ENCODE measurements at regions not wholly inside any gene's neighbourhood (a gene's known extent, or its start where the extent isn't known, plus 50 kb on each side); places are given as distances from the start of the nearest gene placed in this dataset.
A peak's percentile ranks its signal among the peaks of the same experiment; 100 is the strongest.
"Not testable (repeated sequence)": the region's sequence is repeated elsewhere in the genome, so short reads cannot be mapped to it uniquely, and the experiment has no call there.

GRCh38 chr7:106523482-106523881 is 137.5 kb downstream of the CCDC71L start:
- DNase-seq (ENCODE audit: low read depth in 3 of 3): no peak

- DNase-seq (ENCODE audit: low read depth in 3 of 3): no peak
These were observed 138.3 kb downstream of the CCDC71L start for GRCh38 chr7:106522696-106523095.

- DNase-seq (ENCODE audit: low read depth in 3 of 3): no peak
These were observed 139.4 kb downstream of the CCDC71L start for GRCh38 chr7:106521541-106521940.

GRCh38 chr7:106520962-106521514 is 139.9 kb downstream of the CCDC71L start:
- no peak for DNase-seq (ENCODE audit: low read depth in 3 of 3)

- DNase-seq (ENCODE audit: low read depth in 3 of 3): no peak
These were observed 142.0 kb downstream of the CCDC71L start for GRCh38 chr7:106518967-106519366.

GRCh38 chr7:106518239-106518638 is 142.7 kb downstream of the CCDC71L start:
- DNase-seq (ENCODE audit: low read depth in 3 of 3): no peak

GRCh38 chr7:106517508-106517907 is 143.4 kb downstream of the CCDC71L start:
- no peak for DNase-seq (ENCODE audit: low read depth in 3 of 3)

GRCh38 chr7:106515321-106515720 is 145.6 kb downstream of the CCDC71L start:
- no peak for DNase-seq (ENCODE audit: low read depth in 3 of 3)

- DNase-seq (ENCODE audit: low read depth in 3 of 3): no peak
These were observed 146.1 kb downstream of the CCDC71L start for GRCh38 chr7:106514881-106515280.

GRCh38 chr7:106512217-106512616 is 148.7 kb downstream of the CCDC71L start:
- no peak for DNase-seq (ENCODE audit: low read depth in 3 of 3)

- peak in 2 of 3 experiments; percentile 20 to 28 for DNase-seq (ENCODE audit: low read depth in 3 of 3)
These were observed 156.3 kb downstream of the CCDC71L start for GRCh38 chr7:106504645-106505044.

GRCh38 chr7:106504207-106504606 is 156.8 kb downstream of the CCDC71L start:
- no peak for DNase-seq (ENCODE audit: low read depth in 3 of 3)

- no peak for DNase-seq (ENCODE audit: low read depth in 3 of 3)
These were observed 157.3 kb downstream of the CCDC71L start for GRCh38 chr7:106503626-106504025.

GRCh38 chr7:106501605-106502580 is 159.1 kb downstream of the CCDC71L start:
- DNase-seq (ENCODE audit: low read depth in 3 of 3): no peak

GRCh38 chr7:106499897-106500296 is 161.1 kb downstream of the CCDC71L start:
- DNase-seq (ENCODE audit: low read depth in 3 of 3): no peak

- not testable (repeated sequence) for DNase-seq (ENCODE audit: low read depth in 3 of 3)
These were observed 163.0 kb downstream of the CCDC71L start for GRCh38 chr7:106498005-106498404.

- no peak for DNase-seq (ENCODE audit: low read depth in 3 of 3)
These were observed 167.8 kb downstream of the CCDC71L start for GRCh38 chr7:106493041-106493731.

- no peak for DNase-seq (ENCODE audit: low read depth in 3 of 3)
These were observed 172.5 kb downstream of the CCDC71L start for GRCh38 chr7:106488465-106488864.

GRCh38 chr7:106487892-106488291 is 173.1 kb downstream of the CCDC71L start:
- DNase-seq (ENCODE audit: low read depth in 3 of 3): no peak

GRCh38 chr7:106486331-106486730 is 174.6 kb downstream of the CCDC71L start:
- no peak for DNase-seq (ENCODE audit: low read depth in 3 of 3)

- no peak for DNase-seq (ENCODE audit: low read depth in 3 of 3)
These were observed 175.0 kb downstream of the CCDC71L start for GRCh38 chr7:106485919-106486318.

GRCh38 chr7:106485031-106485551 is 175.9 kb downstream of the CCDC71L start:
- DNase-seq (ENCODE audit: low read depth in 3 of 3): no peak
